ENCODE measurements at regions not wholly inside any gene's neighbourhood (a gene's known extent, or its start where the extent isn't known, plus 50 kb on each side); places are given as distances from the start of the nearest gene placed in this dataset.

- Histone ChIP-seq H3K4me3 (ENCODE audit: low read length in 2 of 2) (no peak overlapping the region), H3K36me3 (ENCODE audit: control insufficient read depth in 2 of 2, insufficient read depth in 2 of 2, low read length in 1 of 2) (no peaks in the 10 kb centered on the region), H3K4me1 (ENCODE audit: control insufficient read depth in 2 of 2, insufficient read depth in 2 of 2, low read length in 2 of 2) (no peaks in the 10 kb centered on the region), H3K27ac (ENCODE audit: low read depth in 1 of 2, low read length in 1 of 2) (no peak overlapping the region), H3K27me3 (ENCODE audit: control insufficient read depth in 2 of 2, insufficient read depth in 1 of 2, low read length in 1 of 2) (no peaks in the 10 kb centered on the region), H3K9me3 (ENCODE audit: control insufficient read depth in 2 of 2, insufficient read depth in 1 of 2, low read length in 1 of 2) (no peaks in the 10 kb centered on the region)
- WGBS, result 98% methylated on average over 1 of the region's 1 CpG
- no peak for DNase-seq (ENCODE audit: low read depth in 6 of 9, low spot score in 9 of 9)
Observed at GRCh38 chr4:119823045-119823444, 194.4 kb upstream of the PDE5A start.

DNA sequence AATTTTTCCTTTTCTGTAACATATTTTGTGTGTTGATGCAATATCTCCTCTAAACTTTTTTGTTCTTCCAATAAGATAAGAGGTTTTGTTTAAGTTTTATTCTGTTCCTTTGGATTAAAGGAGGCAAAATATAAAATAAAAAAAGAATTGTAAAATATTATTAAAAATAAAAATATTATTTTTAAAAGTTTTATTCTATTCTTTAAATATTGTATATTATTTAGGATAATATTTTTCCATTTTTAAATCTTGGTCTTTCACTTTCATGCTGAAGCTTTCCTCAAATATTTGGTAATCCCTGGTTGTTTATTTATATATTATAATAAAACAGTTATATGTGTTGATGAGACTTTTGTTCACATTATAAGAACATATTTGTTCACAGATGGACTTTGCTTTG is 187.9 kb upstream of the PDE5A start:
- Histone ChIP-seq H3K4me1 (ENCODE audit: control insufficient read depth in 2 of 2, insufficient read depth in 2 of 2, low read length in 2 of 2) (no peaks in the 10 kb centered on the region), H3K4me3 (ENCODE audit: low read length in 2 of 2) (no peak overlapping the region), H3K36me3 (ENCODE audit: control insufficient read depth in 2 of 2, insufficient read depth in 2 of 2, low read length in 1 of 2) (no peaks in the 10 kb centered on the region), H3K27ac (ENCODE audit: low read depth in 1 of 2, low read length in 1 of 2) (no peak overlapping the region), H3K9me3 (ENCODE audit: control insufficient read depth in 2 of 2, insufficient read depth in 1 of 2, low read length in 1 of 2) (no peaks in the 10 kb centered on the region), H3K27me3 (ENCODE audit: control insufficient read depth in 2 of 2, insufficient read depth in 1 of 2, low read length in 1 of 2) (no peaks in the 10 kb centered on the region)
- no peak for DNase-seq (ENCODE audit: low read depth in 6 of 9, low spot score in 9 of 9)

- WGBS, result 92% methylated on average over 1 of the region's 1 CpG
- H3K4me3 ChIP-seq (ENCODE audit: low read length in 2 of 2), result no peak overlapping the region
- H3K27ac ChIP-seq (ENCODE audit: low read depth in 1 of 2, low read length in 1 of 2), result no peak overlapping the region
- H3K9me3 ChIP-seq (ENCODE audit: control insufficient read depth in 2 of 2, insufficient read depth in 1 of 2, low read length in 1 of 2), result no peaks in the 10 kb centered on the region
- no peak for DNase-seq (ENCODE audit: low read depth in 6 of 9, low spot score in 9 of 9)
- no peaks in the 10 kb centered on the region for H3K4me1 ChIP-seq (ENCODE audit: control insufficient read depth in 2 of 2, insufficient read depth in 2 of 2, low read length in 2 of 2)
- no peaks in the 10 kb centered on the region for H3K27me3 ChIP-seq (ENCODE audit: control insufficient read depth in 2 of 2, insufficient read depth in 1 of 2, low read length in 1 of 2)
- no peaks in the 10 kb centered on the region for H3K36me3 ChIP-seq (ENCODE audit: control insufficient read depth in 2 of 2, insufficient read depth in 2 of 2, low read length in 1 of 2)
Observed at GRCh38 chr4:119810001-119810400, 181.4 kb upstream of the PDE5A start.

DNA sequence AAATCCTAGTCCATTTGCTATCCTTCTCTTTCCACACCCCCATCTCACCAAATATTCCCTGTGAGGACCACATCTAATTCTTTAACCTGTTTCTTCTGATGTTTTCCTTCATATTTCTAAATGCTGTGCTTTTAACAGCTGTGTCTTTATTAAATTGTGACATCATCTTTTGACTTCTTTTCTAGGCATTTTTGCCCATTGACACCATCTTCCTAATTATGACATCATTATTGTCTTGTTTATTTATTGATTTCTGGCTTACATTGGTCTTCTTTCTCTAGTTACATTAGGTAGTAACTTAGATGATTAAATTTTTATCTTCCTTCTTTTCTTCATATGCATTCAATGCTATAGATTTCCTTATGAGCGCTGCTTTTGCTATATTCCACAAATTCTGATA is 175.8 kb upstream of the PDE5A start:
- DNase-seq (ENCODE audit: low read depth in 6 of 9, low spot score in 9 of 9), result no peak
- no peaks in the 10 kb centered on the region for H3K9me3 ChIP-seq (ENCODE audit: control insufficient read depth in 2 of 2, insufficient read depth in 1 of 2, low read length in 1 of 2)
- no peaks in the 10 kb centered on the region for H3K27me3 ChIP-seq (ENCODE audit: control insufficient read depth in 2 of 2, insufficient read depth in 1 of 2, low read length in 1 of 2)
- no peak overlapping the region for H3K4me3 ChIP-seq (ENCODE audit: low read length in 2 of 2)
- no peak overlapping the region for H3K27ac ChIP-seq (ENCODE audit: low read depth in 1 of 2, low read length in 1 of 2)
- WGBS, result 99% methylated on average over 1 of the region's 1 CpG
- H3K36me3 ChIP-seq (ENCODE audit: control insufficient read depth in 2 of 2, insufficient read depth in 2 of 2, low read length in 1 of 2), result no peaks in the 10 kb centered on the region
- H3K4me1 ChIP-seq (ENCODE audit: control insufficient read depth in 2 of 2, insufficient read depth in 2 of 2, low read length in 2 of 2), result no peaks in the 10 kb centered on the region

DNA sequence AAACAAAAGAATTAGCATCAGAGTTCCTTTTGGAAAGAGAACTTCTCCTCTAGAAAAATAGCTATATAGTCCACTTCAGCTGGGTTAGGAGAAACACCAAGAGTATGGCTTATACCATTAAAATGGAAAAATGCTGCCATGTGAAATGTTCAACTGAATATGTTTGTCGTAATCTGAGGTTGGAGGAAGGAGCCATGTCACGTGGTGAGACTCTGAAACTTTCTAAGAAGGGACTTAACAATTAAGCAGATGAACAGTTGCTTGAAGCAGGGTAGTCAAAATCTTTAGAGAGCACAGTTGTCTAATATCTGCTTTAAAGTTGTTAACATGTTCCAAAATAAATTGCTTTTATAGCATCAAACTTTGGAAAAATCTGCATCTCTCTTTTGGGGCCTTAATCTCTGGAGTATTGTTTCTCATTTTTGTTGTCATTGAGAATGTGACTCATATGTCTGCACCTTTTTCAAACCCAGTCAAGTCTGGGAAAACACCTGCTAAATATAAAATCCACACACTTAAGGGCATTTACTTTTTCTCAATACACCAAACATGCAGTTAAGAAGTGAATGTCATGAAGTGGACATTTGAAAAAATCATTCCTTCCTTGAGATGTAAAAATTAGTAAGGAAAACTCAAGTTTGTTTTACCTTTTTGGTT is 168.8 kb upstream of the PDE5A start:
- Histone ChIP-seq H3K27ac (ENCODE audit: low read depth in 1 of 2, low read length in 1 of 2) (no peak overlapping the region), H3K27me3 (ENCODE audit: control insufficient read depth in 2 of 2, insufficient read depth in 1 of 2, low read length in 1 of 2) (no peaks in the 10 kb centered on the region), H3K4me3 (ENCODE audit: low read length in 2 of 2) (no peak overlapping the region), H3K36me3 (ENCODE audit: control insufficient read depth in 2 of 2, insufficient read depth in 2 of 2, low read length in 1 of 2) (no peaks in the 10 kb centered on the region), H3K9me3 (ENCODE audit: control insufficient read depth in 2 of 2, insufficient read depth in 1 of 2, low read length in 1 of 2) (no peaks in the 10 kb centered on the region), H3K4me1 (ENCODE audit: control insufficient read depth in 2 of 2, insufficient read depth in 2 of 2, low read length in 2 of 2) (no peaks in the 10 kb centered on the region)
- no peak for DNase-seq (ENCODE audit: low read depth in 6 of 9, low spot score in 9 of 9)
- 90% methylated on average over 2 of the region's 2 CpGs for WGBS

- H3K27me3 ChIP-seq (ENCODE audit: control insufficient read depth in 2 of 2, insufficient read depth in 1 of 2, low read length in 1 of 2), result no peaks in the 10 kb centered on the region
- 67% methylated on average over 3 of the region's 3 CpGs for WGBS
Observed at GRCh38 chr4:119795986-119796578, 167.5 kb upstream of the PDE5A start.

DNA sequence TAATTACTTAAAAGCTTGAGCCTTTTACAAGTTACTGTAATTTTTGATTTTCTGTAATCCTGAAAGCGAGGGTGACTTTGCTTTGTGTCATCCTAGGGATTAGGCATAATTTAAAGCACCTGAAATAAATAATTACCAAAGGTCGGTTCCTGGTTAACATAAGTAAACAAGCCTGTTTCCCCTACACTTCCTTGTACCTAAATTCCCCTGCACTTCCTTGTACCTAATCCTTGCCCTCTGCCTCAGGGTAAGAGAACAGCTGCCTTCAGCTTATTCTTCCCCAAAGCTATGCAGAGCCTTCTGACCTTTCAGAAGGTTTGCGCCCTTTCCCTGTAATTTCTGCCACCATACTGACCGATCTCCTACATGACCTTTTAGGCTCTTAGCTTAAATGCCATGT is 166.1 kb upstream of the PDE5A start:
- no peaks in the 10 kb centered on the region for H3K4me1 ChIP-seq (ENCODE audit: control insufficient read depth in 2 of 2, insufficient read depth in 2 of 2, low read length in 2 of 2)
- H3K36me3 ChIP-seq (ENCODE audit: control insufficient read depth in 2 of 2, insufficient read depth in 2 of 2, low read length in 1 of 2), result no peaks in the 10 kb centered on the region
- WGBS, result 73% methylated on average over 4 of the region's 4 CpGs
- DNase-seq (ENCODE audit: low read depth in 6 of 9, low spot score in 9 of 9), result no peak
- no peak overlapping the region for H3K27ac ChIP-seq (ENCODE audit: low read depth in 1 of 2, low read length in 1 of 2)
- H3K27me3 ChIP-seq (ENCODE audit: control insufficient read depth in 2 of 2, insufficient read depth in 1 of 2, low read length in 1 of 2), result no peaks in the 10 kb centered on the region
- H3K9me3 ChIP-seq (ENCODE audit: control insufficient read depth in 2 of 2, insufficient read depth in 1 of 2, low read length in 1 of 2), result no peaks in the 10 kb centered on the region
- H3K4me3 ChIP-seq (ENCODE audit: low read length in 2 of 2), result no peak overlapping the region

More at GRCh38 chr4:119795986-119796578, 167.5 kb upstream of the PDE5A start:
- Histone ChIP-seq H3K9me3 (ENCODE audit: control insufficient read depth in 2 of 2, insufficient read depth in 1 of 2, low read length in 1 of 2) (no peaks in the 10 kb centered on the region), H3K36me3 (ENCODE audit: control insufficient read depth in 2 of 2, insufficient read depth in 2 of 2, low read length in 1 of 2) (no peaks in the 10 kb centered on the region), H3K4me1 (ENCODE audit: control insufficient read depth in 2 of 2, insufficient read depth in 2 of 2, low read length in 2 of 2) (no peaks in the 10 kb centered on the region), H3K27ac (ENCODE audit: low read depth in 1 of 2, low read length in 1 of 2) (no peak overlapping the region), H3K4me3 (ENCODE audit: low read length in 2 of 2) (no peak overlapping the region)
- DNase-seq (ENCODE audit: low read depth in 6 of 9, low spot score in 9 of 9), result no peak

DNA sequence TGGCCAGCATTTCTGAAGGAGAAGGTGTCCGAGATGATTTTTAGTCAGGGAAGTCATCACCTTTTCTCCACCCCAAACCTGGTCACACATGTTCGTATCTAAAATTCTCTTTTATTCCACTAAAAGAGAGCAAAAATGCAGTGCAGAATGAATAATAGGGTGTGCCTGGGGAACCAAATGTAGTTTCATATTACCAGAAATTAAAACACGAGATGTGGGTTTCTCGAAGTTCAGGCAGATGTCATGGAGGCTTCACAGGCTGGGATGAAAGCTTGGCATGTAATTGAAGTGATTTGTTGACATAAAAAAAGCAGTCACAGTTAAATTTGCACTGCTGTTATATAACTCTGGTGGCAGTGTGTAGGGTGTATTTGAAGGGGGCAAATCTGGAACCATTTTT is 165.5 kb upstream of the PDE5A start:
- Histone ChIP-seq H3K36me3 (ENCODE audit: control insufficient read depth in 2 of 2, insufficient read depth in 2 of 2, low read length in 1 of 2) (no peaks in the 10 kb centered on the region), H3K4me1 (ENCODE audit: control insufficient read depth in 2 of 2, insufficient read depth in 2 of 2, low read length in 2 of 2) (no peaks in the 10 kb centered on the region), H3K27me3 (ENCODE audit: control insufficient read depth in 2 of 2, insufficient read depth in 1 of 2, low read length in 1 of 2) (no peaks in the 10 kb centered on the region), H3K4me3 (ENCODE audit: low read length in 2 of 2) (no peak overlapping the region), H3K9me3 (ENCODE audit: control insufficient read depth in 2 of 2, insufficient read depth in 1 of 2, low read length in 1 of 2) (no peaks in the 10 kb centered on the region), H3K27ac (ENCODE audit: low read depth in 1 of 2, low read length in 1 of 2) (no peak overlapping the region)
- no peak for DNase-seq (ENCODE audit: low read depth in 6 of 9, low spot score in 9 of 9)
- WGBS, result 92% methylated on average over 4 of the region's 4 CpGs

GRCh38 chr4:119788349-119789266 is 160.0 kb upstream of the PDE5A start:
- no peak for DNase-seq (ENCODE audit: low read depth in 6 of 9, low spot score in 9 of 9)
- no peaks in the 10 kb centered on the region for H3K4me1 ChIP-seq (ENCODE audit: control insufficient read depth in 2 of 2, insufficient read depth in 2 of 2, low read length in 2 of 2)
- no peak overlapping the region for H3K27ac ChIP-seq (ENCODE audit: low read depth in 1 of 2, low read length in 1 of 2)
- no peak overlapping the region for H3K4me3 ChIP-seq (ENCODE audit: low read length in 2 of 2)
- peaks cover 0 to under 1% of the 10 kb centered on the region in 2 donors for H3K9me3 ChIP-seq (ENCODE audit: control insufficient read depth in 2 of 2, insufficient read depth in 1 of 2, low read length in 1 of 2)
- no peaks in the 10 kb centered on the region for H3K36me3 ChIP-seq (ENCODE audit: control insufficient read depth in 2 of 2, insufficient read depth in 2 of 2, low read length in 1 of 2)
- no peaks in the 10 kb centered on the region for H3K27me3 ChIP-seq (ENCODE audit: control insufficient read depth in 2 of 2, insufficient read depth in 1 of 2, low read length in 1 of 2)
- WGBS, result 77% methylated on average over 1 of the region's 1 CpG

Measured in thymus (tissue), 11 donors.